ENCODE measurements at regions not wholly inside any gene's neighbourhood (a gene's known extent, or its start where the extent isn't known, plus 50 kb on each side); places are given as distances from the start of the nearest gene placed in this dataset.

DNA sequence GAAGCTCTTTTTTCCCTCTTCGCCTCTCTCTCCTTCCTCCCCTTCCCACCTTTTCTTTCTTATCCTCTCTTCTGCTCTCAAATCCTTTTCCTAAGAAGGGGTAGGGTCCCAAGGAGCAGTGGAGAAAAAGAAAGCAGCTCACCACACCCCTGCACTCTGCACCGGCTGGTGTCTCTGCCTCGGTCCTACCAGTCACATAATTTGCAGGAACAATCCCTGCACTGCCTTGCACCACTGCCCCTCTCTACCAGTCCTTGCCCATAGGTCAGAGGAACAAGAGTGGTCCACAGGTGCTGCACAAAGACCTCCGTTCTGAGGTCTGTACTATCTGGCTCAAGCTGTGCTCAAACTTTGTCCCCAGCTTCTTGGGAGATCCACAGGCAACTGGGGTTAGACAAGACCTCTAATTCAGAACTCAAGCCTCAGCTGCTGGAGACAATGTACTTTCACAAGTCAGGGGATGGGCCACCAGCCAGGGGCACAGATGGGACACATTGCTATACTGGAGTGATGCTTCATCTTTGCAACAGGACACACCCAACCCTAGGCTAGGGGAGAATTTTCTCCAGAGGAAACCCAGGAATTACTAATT is 125.4 kb upstream of the ZNF507 start:
- POLR2A ChIA-PET, result interaction anchor here (0.7 kb wide), 1 partner anchor 36 kb away, joined by 8 read pairs; no protein-coding TSS in a partner anchor
- TF ChIP-seq HEYL (CRISPR knock-in tag; IDR thresholded peaks at IDR 0.05) (no peak), RFX5 (IDR thresholded peaks at IDR 0.05) (no peak), FOSB (CRISPR knock-in tag; IDR thresholded peaks at IDR 0.05) (no peak), HDAC2 (IDR thresholded peaks at IDR 0.05) (no peak), TFCP2L1 (CRISPR knock-in tag; IDR thresholded peaks at IDR 0.05) (no peak), HOXA7 (CRISPR knock-in tag; IDR thresholded peaks at IDR 0.05) (no peak), RARB (CRISPR knock-in tag; IDR thresholded peaks at IDR 0.05) (no peak), HOXB5 (CRISPR knock-in tag; IDR thresholded peaks at IDR 0.05) (no peak), MYC (IDR thresholded peaks at IDR 0.05; ENCODE audit: borderline replicate concordance, low read length) (no peak)
- TF ChIP-seq, protein P1, sequence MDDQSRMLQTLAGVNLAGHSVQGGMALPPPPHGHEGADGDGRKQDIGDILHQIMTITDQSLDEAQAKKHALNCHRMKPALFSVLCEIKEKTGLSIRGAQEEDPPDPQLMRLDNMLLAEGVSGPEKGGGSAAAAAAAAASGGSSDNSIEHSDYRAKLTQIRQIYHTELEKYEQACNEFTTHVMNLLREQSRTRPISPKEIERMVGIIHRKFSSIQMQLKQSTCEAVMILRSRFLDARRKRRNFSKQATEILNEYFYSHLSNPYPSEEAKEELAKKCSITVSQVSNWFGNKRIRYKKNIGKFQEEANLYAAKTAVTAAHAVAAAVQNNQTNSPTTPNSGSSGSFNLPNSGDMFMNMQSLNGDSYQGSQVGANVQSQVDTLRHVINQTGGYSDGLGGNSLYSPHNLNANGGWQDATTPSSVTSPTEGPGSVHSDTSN (IDR thresholded peaks at IDR 0.05), result no peak
- TF ChIP-seq, protein P2, sequence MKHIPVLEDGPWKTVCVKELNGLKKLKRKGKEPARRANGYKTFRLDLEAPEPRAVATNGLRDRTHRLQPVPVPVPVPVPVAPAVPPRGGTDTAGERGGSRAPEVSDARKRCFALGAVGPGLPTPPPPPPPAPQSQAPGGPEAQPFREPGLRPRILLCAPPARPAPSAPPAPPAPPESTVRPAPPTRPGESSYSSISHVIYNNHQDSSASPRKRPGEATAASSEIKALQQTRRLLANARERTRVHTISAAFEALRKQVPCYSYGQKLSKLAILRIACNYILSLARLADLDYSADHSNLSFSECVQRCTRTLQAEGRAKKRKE (CRISPR knock-in tag; IDR thresholded peaks at IDR 0.05; ENCODE audit: low read depth), result no peak
- TF ChIP-seq, protein P3, sequence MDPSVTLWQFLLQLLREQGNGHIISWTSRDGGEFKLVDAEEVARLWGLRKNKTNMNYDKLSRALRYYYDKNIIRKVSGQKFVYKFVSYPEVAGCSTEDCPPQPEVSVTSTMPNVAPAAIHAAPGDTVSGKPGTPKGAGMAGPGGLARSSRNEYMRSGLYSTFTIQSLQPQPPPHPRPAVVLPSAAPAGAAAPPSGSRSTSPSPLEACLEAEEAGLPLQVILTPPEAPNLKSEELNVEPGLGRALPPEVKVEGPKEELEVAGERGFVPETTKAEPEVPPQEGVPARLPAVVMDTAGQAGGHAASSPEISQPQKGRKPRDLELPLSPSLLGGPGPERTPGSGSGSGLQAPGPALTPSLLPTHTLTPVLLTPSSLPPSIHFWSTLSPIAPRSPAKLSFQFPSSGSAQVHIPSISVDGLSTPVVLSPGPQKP (IDR thresholded peaks at IDR 0.05; ENCODE audit: low read depth, low read length), result no peak
- TF ChIP-seq, protein P4, sequence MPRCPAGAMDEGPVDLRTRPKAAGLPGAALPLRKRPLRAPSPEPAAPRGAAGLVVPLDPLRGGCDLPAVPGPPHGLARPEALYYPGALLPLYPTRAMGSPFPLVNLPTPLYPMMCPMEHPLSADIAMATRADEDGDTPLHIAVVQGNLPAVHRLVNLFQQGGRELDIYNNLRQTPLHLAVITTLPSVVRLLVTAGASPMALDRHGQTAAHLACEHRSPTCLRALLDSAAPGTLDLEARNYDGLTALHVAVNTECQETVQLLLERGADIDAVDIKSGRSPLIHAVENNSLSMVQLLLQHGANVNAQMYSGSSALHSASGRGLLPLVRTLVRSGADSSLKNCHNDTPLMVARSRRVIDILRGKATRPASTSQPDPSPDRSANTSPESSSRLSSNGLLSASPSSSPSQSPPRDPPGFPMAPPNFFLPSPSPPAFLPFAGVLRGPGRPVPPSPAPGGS (IDR thresholded peaks at IDR 0.05), result no peak
- TF ChIP-seq, protein P5, sequence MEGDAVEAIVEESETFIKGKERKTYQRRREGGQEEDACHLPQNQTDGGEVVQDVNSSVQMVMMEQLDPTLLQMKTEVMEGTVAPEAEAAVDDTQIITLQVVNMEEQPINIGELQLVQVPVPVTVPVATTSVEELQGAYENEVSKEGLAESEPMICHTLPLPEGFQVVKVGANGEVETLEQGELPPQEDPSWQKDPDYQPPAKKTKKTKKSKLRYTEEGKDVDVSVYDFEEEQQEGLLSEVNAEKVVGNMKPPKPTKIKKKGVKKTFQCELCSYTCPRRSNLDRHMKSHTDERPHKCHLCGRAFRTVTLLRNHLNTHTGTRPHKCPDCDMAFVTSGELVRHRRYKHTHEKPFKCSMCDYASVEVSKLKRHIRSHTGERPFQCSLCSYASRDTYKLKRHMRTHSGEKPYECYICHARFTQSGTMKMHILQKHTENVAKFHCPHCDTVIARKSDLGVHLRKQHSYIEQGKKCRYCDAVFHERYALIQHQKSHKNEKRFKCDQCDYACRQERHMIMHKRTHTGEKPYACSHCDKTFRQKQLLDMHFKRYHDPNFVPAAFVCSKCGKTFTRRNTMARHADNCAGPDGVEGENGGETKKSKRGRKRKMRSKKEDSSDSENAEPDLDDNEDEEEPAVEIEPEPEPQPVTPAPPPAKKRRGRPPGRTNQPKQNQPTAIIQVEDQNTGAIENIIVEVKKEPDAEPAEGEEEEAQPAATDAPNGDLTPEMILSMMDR (IDR thresholded peaks at IDR 0.05), result no peak
- TF ChIP-seq, protein P6, sequence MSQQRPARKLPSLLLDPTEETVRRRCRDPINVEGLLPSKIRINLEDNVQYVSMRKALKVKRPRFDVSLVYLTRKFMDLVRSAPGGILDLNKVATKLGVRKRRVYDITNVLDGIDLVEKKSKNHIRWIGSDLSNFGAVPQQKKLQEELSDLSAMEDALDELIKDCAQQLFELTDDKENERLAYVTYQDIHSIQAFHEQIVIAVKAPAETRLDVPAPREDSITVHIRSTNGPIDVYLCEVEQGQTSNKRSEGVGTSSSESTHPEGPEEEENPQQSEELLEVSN (IDR thresholded peaks at IDR 0.05; ENCODE audit: borderline replicate concordance, low read depth), result no peak
- Histone ChIP-seq H3K4me3 (no peak overlapping the region), H3K4me1 (no peaks in the 10 kb centered on the region), H3K27ac (no peak overlapping the region), H3K4me2 (no peak overlapping the region), H3K9me3 (no peaks in the 10 kb centered on the region)
- no peak for ATAC-seq
- DNase-seq (ENCODE audit: low read depth in 1 of 2, low spot score in 1 of 2), result no peak
- WGBS (ENCODE audit: missing lambda C conversion rate), result 14% methylated on average over 4 of the region's 4 CpGs
- FAIRE-seq, result peak; percentile 13
- CTCF ChIA-PET, result interaction anchor here (1.0 to 1.7 kb wide), 2 partner anchors 9 to 1550 kb away, joined by 4 to 6 read pairs; no protein-coding TSS in a partner anchor

DNA sequence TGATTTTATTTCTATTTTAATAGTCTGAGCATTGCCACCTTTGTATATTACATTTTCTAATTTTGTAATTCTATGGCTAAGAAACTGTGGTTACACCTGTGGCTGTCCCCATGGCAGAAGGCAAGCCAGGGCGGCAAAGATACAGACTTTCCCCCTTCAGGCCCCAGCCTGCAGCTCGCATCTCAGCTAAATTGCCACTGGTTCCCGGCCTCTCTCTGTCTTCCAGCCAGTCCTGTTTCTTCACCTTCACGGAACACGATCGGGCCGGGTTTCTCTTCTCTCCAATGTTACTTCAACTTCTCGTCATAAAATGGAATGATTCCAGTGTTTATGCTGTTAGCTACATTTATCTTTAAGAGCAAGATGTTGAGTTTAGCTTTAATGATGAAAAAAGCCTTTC is 124.5 kb upstream of the ZNF507 start:
- Histone ChIP-seq H3K27ac (no peak overlapping the region), H3K9me3 (no peaks in the 10 kb centered on the region), H3K4me1 (no peaks in the 10 kb centered on the region), H3K4me3 (no peak overlapping the region), H3K4me2 (no peak overlapping the region)
- no peak for FAIRE-seq
- no peak for ATAC-seq
- TF ChIP-seq SREBF2 (IDR thresholded peaks at IDR 0.05), result no peak
- TF ChIP-seq GATA3 (IDR thresholded peaks at IDR 0.05; ENCODE audit: borderline replicate concordance), result no peak
- no peak for TF ChIP-seq PHF8 (IDR thresholded peaks at IDR 0.05; ENCODE audit: borderline replicate concordance, low read depth)
- no peak for TF ChIP-seq FOSL2 (IDR thresholded peaks at IDR 0.05)
- TF ChIP-seq FOSL2 (CRISPR knock-in tag; IDR thresholded peaks at IDR 0.05), result no peak
- TF ChIP-seq FOSB (CRISPR knock-in tag; IDR thresholded peaks at IDR 0.05), result no peak
- TF ChIP-seq HOXA7 (CRISPR knock-in tag; IDR thresholded peaks at IDR 0.05), result no peak
- no peak for TF ChIP-seq BHLHE40 (IDR thresholded peaks at IDR 0.05; ENCODE audit: low read depth, low read length)
- TF ChIP-seq RARB (CRISPR knock-in tag; IDR thresholded peaks at IDR 0.05), result no peak
- ChIA-PET POLR2A (interaction anchor here (0.7 kb wide), 1 partner anchor 37 kb away, joined by 8 read pairs; no protein-coding TSS in a partner anchor), CTCF (interaction anchor here (0.6 to 2.3 kb wide), 5 partner anchors 575 to 1551 kb away, joined by 3 to 13 read pairs (median 4); no protein-coding TSS in a partner anchor)
- 44% methylated on average over 8 of the region's 8 CpGs for WGBS (ENCODE audit: missing lambda C conversion rate)
- DNase-seq (ENCODE audit: low read depth in 1 of 2, low spot score in 1 of 2), result no peak

Data from A549 (cell line).